HEK293 (cell line): ENCODE measurements at regions not wholly inside any gene's neighbourhood (a gene's known extent, or its start where the extent isn't known, plus 50 kb on each side); places are given as distances from the start of the nearest gene placed in this dataset.
"Not testable (repeated sequence)": the region's sequence is repeated elsewhere in the genome, so short reads cannot be mapped to it uniquely, and the experiment has no call there.

Experiments used
- ATF2 ChIP-seq: fragments of 450-650 bp; formaldehyde crosslinking; IDR thresholded peaks from 2 replicates; pipeline ENCODE4 v1.5.1; 2016; ENCODE audit warnings: missing biosample characterization, missing genetic modification characterization, low read depth
- ZBTB21 ChIP-seq: fragments of 450-650 bp; formaldehyde crosslinking; IDR thresholded peaks from 2 replicates; pipeline ENCODE4 v1.5.1; 2017; ENCODE audit warnings: missing biosample characterization, missing genetic modification characterization
- TF ChIP-seq, protein P1 (sequence below): fragments of 450-650 bp; formaldehyde crosslinking; IDR thresholded peaks from 2 replicates; pipeline ENCODE4 v1.5.1; 2016; ENCODE audit warnings: missing biosample characterization, missing genetic modification characterization

- TF ChIP-seq, protein P1, sequence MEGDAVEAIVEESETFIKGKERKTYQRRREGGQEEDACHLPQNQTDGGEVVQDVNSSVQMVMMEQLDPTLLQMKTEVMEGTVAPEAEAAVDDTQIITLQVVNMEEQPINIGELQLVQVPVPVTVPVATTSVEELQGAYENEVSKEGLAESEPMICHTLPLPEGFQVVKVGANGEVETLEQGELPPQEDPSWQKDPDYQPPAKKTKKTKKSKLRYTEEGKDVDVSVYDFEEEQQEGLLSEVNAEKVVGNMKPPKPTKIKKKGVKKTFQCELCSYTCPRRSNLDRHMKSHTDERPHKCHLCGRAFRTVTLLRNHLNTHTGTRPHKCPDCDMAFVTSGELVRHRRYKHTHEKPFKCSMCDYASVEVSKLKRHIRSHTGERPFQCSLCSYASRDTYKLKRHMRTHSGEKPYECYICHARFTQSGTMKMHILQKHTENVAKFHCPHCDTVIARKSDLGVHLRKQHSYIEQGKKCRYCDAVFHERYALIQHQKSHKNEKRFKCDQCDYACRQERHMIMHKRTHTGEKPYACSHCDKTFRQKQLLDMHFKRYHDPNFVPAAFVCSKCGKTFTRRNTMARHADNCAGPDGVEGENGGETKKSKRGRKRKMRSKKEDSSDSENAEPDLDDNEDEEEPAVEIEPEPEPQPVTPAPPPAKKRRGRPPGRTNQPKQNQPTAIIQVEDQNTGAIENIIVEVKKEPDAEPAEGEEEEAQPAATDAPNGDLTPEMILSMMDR (tag by site-specific recombination) = not testable (repeated sequence)
- not testable (repeated sequence) for TF ChIP-seq ZBTB21, ATF2 (tag by site-specific recombination)
Measured at GRCh38 chr3:177709470-177709869, 512.2 kb upstream of the TBL1XR1 start.
